ENCODE measurements at regions not wholly inside any gene's neighbourhood (a gene's known extent, or its start where the extent isn't known, plus 50 kb on each side); places are given as distances from the start of the nearest gene placed in this dataset.
"Not testable (repeated sequence)": the region's sequence is repeated elsewhere in the genome, so short reads cannot be mapped to it uniquely, and the experiment has no call there.

DNA sequence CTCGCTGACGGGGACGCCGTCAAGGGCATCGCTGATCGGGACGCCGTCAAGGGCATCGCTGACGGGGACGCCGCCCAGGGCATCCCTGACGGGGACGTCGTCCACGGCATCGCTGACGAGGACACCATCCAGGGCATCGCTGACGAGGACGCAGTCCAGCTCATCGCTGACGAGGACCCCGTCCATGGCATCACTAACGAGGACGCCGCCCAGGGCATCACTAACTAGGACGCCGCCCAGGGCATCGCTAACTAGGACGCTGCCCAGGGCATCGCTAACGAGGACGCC lies 945.2 kb downstream of the TUBA3C start:
- H3K9me3 ChIP-seq (ENCODE audit: insufficient read depth, low read depth, low read length): peaks cover 71% of the 10 kb centered on the region
- H3K4me1 ChIP-seq (ENCODE audit: insufficient read depth, low read length): no peaks in the 10 kb centered on the region
- H3K4me3 ChIP-seq (ENCODE audit: low read length): no peak overlapping the region
- no peaks in the 10 kb centered on the region for H3K36me3 ChIP-seq (ENCODE audit: insufficient read depth, low read depth, low read length)
- H3K9ac ChIP-seq (ENCODE audit: low read depth, low read length): no peak overlapping the region
- no peaks in the 10 kb centered on the region for H3K27me3 ChIP-seq (ENCODE audit: insufficient read depth, low read length)
- no peak overlapping the region for H3K27ac ChIP-seq (ENCODE audit: low read length)

GRCh38 chr13:18235756-18236527 lies 945.7 kb downstream of the TUBA3C start:
- Histone ChIP-seq H3K36me3 (ENCODE audit: insufficient read depth, low read depth, low read length) (no peaks in the 10 kb centered on the region), H3K27me3 (ENCODE audit: insufficient read depth, low read length) (no peaks in the 10 kb centered on the region), H3K27ac (ENCODE audit: low read length) (no peak overlapping the region), H3K4me1 (ENCODE audit: insufficient read depth, low read length) (no peaks in the 10 kb centered on the region), H3K9ac (ENCODE audit: low read depth, low read length) (no peak overlapping the region), H3K4me3 (ENCODE audit: low read length) (no peak overlapping the region), H3K9me3 (ENCODE audit: insufficient read depth, low read depth, low read length) (peaks cover 67% of the 10 kb centered on the region)

GRCh38 chr13:18235172-18235571 lies 946.5 kb downstream of the TUBA3C start:
- Histone ChIP-seq H3K27ac (ENCODE audit: low read length) (no peak overlapping the region), H3K9ac (ENCODE audit: low read depth, low read length) (no peak overlapping the region), H3K36me3 (ENCODE audit: insufficient read depth, low read depth, low read length) (no peaks in the 10 kb centered on the region), H3K9me3 (ENCODE audit: insufficient read depth, low read depth, low read length) (peaks cover 70% of the 10 kb centered on the region), H3K27me3 (ENCODE audit: insufficient read depth, low read length) (no peaks in the 10 kb centered on the region), H3K4me1 (ENCODE audit: insufficient read depth, low read length) (no peaks in the 10 kb centered on the region), H3K4me3 (ENCODE audit: low read length) (no peak overlapping the region)

- not testable (repeated sequence) for H3K4me3 ChIP-seq (ENCODE audit: low read length); H3K9ac ChIP-seq (ENCODE audit: low read depth, low read length); H3K36me3 ChIP-seq (ENCODE audit: insufficient read depth, low read depth, low read length); H3K27me3 ChIP-seq (ENCODE audit: insufficient read depth, low read length); H3K4me1 ChIP-seq (ENCODE audit: insufficient read depth, low read length); H3K27ac ChIP-seq (ENCODE audit: low read length)
- peaks cover 70% of the 10 kb centered on the region for H3K9me3 ChIP-seq (ENCODE audit: insufficient read depth, low read depth, low read length)
These were observed 947.2 kb downstream of the TUBA3C start for GRCh38 chr13:18234451-18234850.

DNA sequence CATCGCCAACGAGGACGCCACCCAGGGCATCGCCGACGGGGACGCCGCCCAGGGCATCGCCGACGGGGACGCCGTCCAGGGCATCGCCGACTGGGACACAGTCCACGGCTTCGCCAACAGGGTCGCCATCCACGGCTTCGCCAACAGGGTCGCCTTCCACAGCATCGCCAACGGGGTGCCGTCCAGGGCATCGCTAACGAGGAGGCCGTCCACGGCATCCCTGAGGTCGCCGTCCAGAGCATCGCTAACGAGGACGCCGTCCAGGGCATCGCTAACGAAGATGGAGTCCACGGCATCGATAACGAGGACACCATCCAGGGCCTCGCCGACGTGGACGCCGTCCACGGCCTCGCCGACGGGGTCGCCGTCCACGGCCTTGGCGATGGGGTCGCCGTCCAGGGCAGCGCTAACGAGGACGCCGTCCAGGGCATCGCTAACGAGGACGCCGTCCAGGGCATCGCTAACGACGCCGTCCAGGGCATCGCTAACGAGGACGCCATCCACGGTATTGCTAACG lies 947.8 kb downstream of the TUBA3C start:
- no peaks in the 10 kb centered on the region for H3K27me3 ChIP-seq (ENCODE audit: insufficient read depth, low read length)
- H3K9me3 ChIP-seq (ENCODE audit: insufficient read depth, low read depth, low read length): peaks cover 69% of the 10 kb centered on the region

DNA sequence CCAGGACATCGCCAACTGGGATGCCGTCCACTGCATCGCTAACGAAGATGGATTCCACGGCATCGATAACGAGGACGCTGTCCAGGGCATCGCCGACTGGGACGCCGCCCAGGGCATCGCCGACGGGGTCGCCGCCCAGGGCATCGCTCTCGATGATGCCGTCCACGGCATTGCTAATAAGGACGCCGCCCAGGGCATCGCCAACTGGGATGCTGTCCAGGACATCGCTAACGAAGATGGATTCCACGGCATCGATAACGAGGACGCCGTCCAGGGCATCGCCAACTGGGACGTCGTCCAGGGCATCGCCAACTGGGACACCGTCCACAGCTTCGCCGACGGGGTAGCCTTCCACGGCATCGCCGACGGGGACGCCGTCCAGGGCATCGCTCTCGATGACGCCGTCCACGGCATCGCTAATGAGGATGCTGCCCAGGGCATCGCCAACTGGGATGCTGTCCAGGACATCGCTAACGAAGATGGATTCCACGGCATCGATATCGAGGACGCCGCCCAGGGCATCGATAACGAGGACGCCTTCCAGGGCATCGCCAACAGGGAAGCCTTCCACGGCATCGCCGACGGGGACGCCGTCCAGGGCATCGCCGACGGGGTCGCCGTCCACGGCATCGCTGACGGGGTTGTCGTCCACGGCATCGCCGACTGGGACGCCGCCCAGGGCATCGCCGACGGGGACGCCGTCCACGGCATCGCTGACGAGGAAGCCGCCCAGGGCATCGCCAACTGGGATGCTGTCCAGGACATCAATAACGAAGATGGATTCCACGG lies 948.4 kb downstream of the TUBA3C start:
- Histone ChIP-seq H3K27me3 (ENCODE audit: insufficient read depth, low read length) (no peaks in the 10 kb centered on the region), H3K36me3 (ENCODE audit: insufficient read depth, low read depth, low read length) (no peaks in the 10 kb centered on the region), H3K9ac (ENCODE audit: low read depth, low read length) (no peak overlapping the region), H3K27ac (ENCODE audit: low read length) (no peak overlapping the region), H3K4me3 (ENCODE audit: low read length) (no peak overlapping the region), H3K4me1 (ENCODE audit: insufficient read depth, low read length) (no peaks in the 10 kb centered on the region), H3K9me3 (ENCODE audit: insufficient read depth, low read depth, low read length) (peaks cover 64% of the 10 kb centered on the region)

More for the DNA sequence above, 947.8 kb downstream of the TUBA3C start:
- Histone ChIP-seq H3K9ac (ENCODE audit: low read depth, low read length) (no peak overlapping the region), H3K4me1 (ENCODE audit: insufficient read depth, low read length) (no peaks in the 10 kb centered on the region), H3K27ac (ENCODE audit: low read length) (no peak overlapping the region), H3K4me3 (ENCODE audit: low read length) (no peak overlapping the region), H3K36me3 (ENCODE audit: insufficient read depth, low read depth, low read length) (no peaks in the 10 kb centered on the region)

- no peak overlapping the region for H3K4me3 ChIP-seq (ENCODE audit: low read length)
- peaks cover 66% of the 10 kb centered on the region for H3K9me3 ChIP-seq (ENCODE audit: insufficient read depth, low read depth, low read length)
- no peak overlapping the region for H3K9ac ChIP-seq (ENCODE audit: low read depth, low read length)
- H3K4me1 ChIP-seq (ENCODE audit: insufficient read depth, low read length): no peaks in the 10 kb centered on the region
- H3K36me3 ChIP-seq (ENCODE audit: insufficient read depth, low read depth, low read length): no peaks in the 10 kb centered on the region
- no peak overlapping the region for H3K27ac ChIP-seq (ENCODE audit: low read length)
- H3K27me3 ChIP-seq (ENCODE audit: insufficient read depth, low read length): no peaks in the 10 kb centered on the region
These were observed 949.2 kb downstream of the TUBA3C start for GRCh38 chr13:18232298-18232993.

GRCh38 chr13:18224411-18224810 lies 957.2 kb downstream of the TUBA3C start:
- peaks cover 29% of the 10 kb centered on the region for H3K9me3 ChIP-seq (ENCODE audit: insufficient read depth, low read depth, low read length)

DNA sequence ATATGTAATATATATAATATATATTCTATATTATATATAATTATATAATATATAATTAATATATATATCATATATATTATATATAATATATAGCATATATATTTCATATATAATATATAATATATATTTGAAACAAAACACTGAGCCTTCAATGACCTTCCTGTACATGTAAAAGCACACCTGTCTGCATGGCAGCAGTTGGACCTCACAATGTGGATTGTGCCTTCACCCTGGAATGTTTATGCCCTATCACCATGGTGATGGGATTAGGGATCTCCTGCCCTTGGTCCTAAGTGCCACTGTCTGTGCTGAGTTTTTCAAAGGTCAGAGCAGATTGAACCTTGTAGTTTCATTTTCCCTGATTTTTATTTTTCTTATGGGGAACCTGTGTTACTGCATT lies 966.9 kb downstream of the TUBA3C start:
- not testable (repeated sequence) for H3K27me3 ChIP-seq (ENCODE audit: insufficient read depth, low read length); H3K4me3 ChIP-seq (ENCODE audit: low read length); H3K27ac ChIP-seq (ENCODE audit: low read length); H3K9ac ChIP-seq (ENCODE audit: low read depth, low read length); H3K4me1 ChIP-seq (ENCODE audit: insufficient read depth, low read length); H3K36me3 ChIP-seq (ENCODE audit: insufficient read depth, low read depth, low read length)
- H3K9me3 ChIP-seq (ENCODE audit: insufficient read depth, low read depth, low read length): peaks cover 49% of the 10 kb centered on the region

More at GRCh38 chr13:18224411-18224810, 957.2 kb downstream of the TUBA3C start:
- H3K9ac ChIP-seq (ENCODE audit: low read depth, low read length); H3K4me1 ChIP-seq (ENCODE audit: insufficient read depth, low read length); H3K27me3 ChIP-seq (ENCODE audit: insufficient read depth, low read length); H3K36me3 ChIP-seq (ENCODE audit: insufficient read depth, low read depth, low read length); H3K4me3 ChIP-seq (ENCODE audit: low read length); H3K27ac ChIP-seq (ENCODE audit: low read length): not testable (repeated sequence)

- H3K4me1 ChIP-seq (ENCODE audit: insufficient read depth, low read length); H3K27ac ChIP-seq (ENCODE audit: low read length); H3K4me3 ChIP-seq (ENCODE audit: low read length); H3K36me3 ChIP-seq (ENCODE audit: insufficient read depth, low read depth, low read length); H3K27me3 ChIP-seq (ENCODE audit: insufficient read depth, low read length); H3K9ac ChIP-seq (ENCODE audit: low read depth, low read length): not testable (repeated sequence)
- peaks cover 52% of the 10 kb centered on the region for H3K9me3 ChIP-seq (ENCODE audit: insufficient read depth, low read depth, low read length)
These were observed 968.1 kb downstream of the TUBA3C start for GRCh38 chr13:18213511-18213910.

DNA sequence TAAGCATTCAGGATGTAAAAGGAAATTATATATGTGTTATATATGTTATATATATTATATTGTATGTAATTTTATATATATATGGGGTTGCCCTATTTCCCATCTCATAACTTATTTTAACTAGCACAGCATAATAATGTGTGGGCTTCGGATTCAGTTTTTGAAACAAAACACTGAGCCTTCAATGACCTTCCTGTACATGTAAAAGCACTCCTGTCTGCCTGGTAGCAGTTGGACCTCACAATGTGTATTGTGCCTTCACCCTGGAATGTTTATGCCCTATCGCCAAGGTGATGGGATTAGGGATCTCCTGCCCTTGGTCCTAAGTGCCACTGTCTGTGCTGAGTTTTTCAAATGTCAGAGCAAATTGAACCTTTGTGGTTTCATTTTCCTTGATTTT lies 968.8 kb downstream of the TUBA3C start:
- Histone ChIP-seq H3K27me3 (ENCODE audit: insufficient read depth, low read length) (no peaks in the 10 kb centered on the region), H3K27ac (ENCODE audit: low read length) (no peak overlapping the region), H3K9me3 (ENCODE audit: insufficient read depth, low read depth, low read length) (peaks cover 55% of the 10 kb centered on the region), H3K9ac (ENCODE audit: low read depth, low read length) (no peak overlapping the region), H3K4me3 (ENCODE audit: low read length) (no peak overlapping the region; the same call in 1 of the 2 replicates), H3K4me1 (ENCODE audit: insufficient read depth, low read length) (no peaks in the 10 kb centered on the region), H3K36me3 (ENCODE audit: insufficient read depth, low read depth, low read length) (no peaks in the 10 kb centered on the region)
